K562 (cell line): ENCODE measurements at regions not wholly inside any gene's neighbourhood (a gene's known extent, or its start where the extent isn't known, plus 50 kb on each side); places are given as distances from the start of the nearest gene placed in this dataset.

Experiments used
- NFIC ChIP-seq: fragments of 450-650 bp; IDR thresholded peaks from 2 replicates; pipeline ENCODE4 v1.6.1; 2017; ENCODE audit warnings: mild to moderate bottlenecking, inconsistent platforms
- POLR2AphosphoS2 ChIP-seq: IDR thresholded peaks from 2 replicates; pipeline ENCODE4 v1.6.1; 2012; ENCODE audit warnings: low read length, improper control_type of control experiment
- SPI1 ChIP-seq: IDR thresholded peaks from 2 replicates; pipeline ENCODE4 v1.6.1; 2011; ENCODE audit warnings: low read depth, low read length, control low read depth, borderline replicate concordance
- TARDBP ChIP-seq: fragments of 450-650 bp; IDR thresholded peaks from 2 replicates; pipeline ENCODE4 v1.6.1; 2016
- TF ChIP-seq, protein P1 (sequence below): fragments of 250-450 bp; sonication (Bioruptor Pico); IDR thresholded peaks from 2 replicates; pipeline ENCODE4 v1.5.0; 2020; ENCODE audit warnings: mild to moderate bottlenecking, borderline replicate concordance
- TF ChIP-seq, protein P2 (sequence below): IDR thresholded peaks from 2 replicates; pipeline ENCODE4 v1.6.1; 2011; ENCODE audit warnings: borderline replicate concordance, low read depth, mild to moderate bottlenecking, moderate library complexity, low read length; ENCODE audit not compliant: insufficient read depth, poor library complexity, severe bottlenecking

DNA sequence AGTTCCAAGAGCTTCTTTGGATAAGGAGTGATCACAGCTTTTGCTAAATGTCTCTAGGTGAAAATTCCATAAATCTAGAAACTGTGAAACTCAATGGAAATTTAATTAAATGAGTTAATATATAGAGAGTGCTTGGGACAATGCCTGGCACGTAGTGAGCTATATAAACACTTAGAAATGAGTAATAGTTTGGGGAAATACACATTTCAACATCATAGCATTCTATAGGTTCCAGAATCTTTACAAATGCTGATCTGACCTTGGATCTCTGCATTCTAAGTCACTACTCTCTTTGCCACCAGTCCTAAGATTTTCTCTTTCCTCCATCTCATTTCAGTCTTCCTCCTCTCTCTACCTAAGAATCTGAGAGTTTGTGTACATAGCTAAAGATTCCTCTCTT, 175.6 kb downstream of the SOX9 start:
- TF ChIP-seq, protein P1, sequence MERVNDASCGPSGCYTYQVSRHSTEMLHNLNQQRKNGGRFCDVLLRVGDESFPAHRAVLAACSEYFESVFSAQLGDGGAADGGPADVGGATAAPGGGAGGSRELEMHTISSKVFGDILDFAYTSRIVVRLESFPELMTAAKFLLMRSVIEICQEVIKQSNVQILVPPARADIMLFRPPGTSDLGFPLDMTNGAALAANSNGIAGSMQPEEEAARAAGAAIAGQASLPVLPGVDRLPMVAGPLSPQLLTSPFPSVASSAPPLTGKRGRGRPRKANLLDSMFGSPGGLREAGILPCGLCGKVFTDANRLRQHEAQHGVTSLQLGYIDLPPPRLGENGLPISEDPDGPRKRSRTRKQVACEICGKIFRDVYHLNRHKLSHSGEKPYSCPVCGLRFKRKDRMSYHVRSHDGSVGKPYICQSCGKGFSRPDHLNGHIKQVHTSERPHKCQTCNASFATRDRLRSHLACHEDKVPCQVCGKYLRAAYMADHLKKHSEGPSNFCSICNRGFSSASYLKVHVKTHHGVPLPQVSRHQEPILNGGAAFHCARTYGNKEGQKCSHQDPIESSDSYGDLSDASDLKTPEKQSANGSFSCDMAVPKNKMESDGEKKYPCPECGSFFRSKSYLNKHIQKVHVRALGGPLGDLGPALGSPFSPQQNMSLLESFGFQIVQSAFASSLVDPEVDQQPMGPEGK (CRISPR knock-in tag), result no peak
- TF ChIP-seq TARDBP (no peak), POLR2AphosphoS2 (no peak), SPI1 (no peak), NFIC (no peak)
- TF ChIP-seq, protein P2, sequence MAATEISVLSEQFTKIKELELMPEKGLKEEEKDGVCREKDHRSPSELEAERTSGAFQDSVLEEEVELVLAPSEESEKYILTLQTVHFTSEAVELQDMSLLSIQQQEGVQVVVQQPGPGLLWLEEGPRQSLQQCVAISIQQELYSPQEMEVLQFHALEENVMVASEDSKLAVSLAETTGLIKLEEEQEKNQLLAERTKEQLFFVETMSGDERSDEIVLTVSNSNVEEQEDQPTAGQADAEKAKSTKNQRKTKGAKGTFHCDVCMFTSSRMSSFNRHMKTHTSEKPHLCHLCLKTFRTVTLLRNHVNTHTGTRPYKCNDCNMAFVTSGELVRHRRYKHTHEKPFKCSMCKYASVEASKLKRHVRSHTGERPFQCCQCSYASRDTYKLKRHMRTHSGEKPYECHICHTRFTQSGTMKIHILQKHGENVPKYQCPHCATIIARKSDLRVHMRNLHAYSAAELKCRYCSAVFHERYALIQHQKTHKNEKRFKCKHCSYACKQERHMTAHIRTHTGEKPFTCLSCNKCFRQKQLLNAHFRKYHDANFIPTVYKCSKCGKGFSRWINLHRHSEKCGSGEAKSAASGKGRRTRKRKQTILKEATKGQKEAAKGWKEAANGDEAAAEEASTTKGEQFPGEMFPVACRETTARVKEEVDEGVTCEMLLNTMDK, result no peak
